Left colon (tissue), 2 donors: ENCODE measurements at regions not wholly inside any gene's neighbourhood (a gene's known extent, or its start where the extent isn't known, plus 50 kb on each side); places are given as distances from the start of the nearest gene placed in this dataset.
"Not testable (repeated sequence)": the region's sequence is repeated elsewhere in the genome, so short reads cannot be mapped to it uniquely, and the experiment has no call there.

Experiments
- ATAC-seq: fragments of 200-7000 bp; cut with Tn5 transposase; one replicate; pipeline ENCODE4 v1.9.1; 2020; ENCODE audit warnings: mild to moderate bottlenecking, moderate library complexity
- DNase-seq, 2 donors: peaks; one replicate each; pipeline ENCODE4 v3.0.0-alpha.2; 2020
- intact Hi-C, 2 donors: fragments of 100-400 bp; cut with DNase I in 1 of 2; cut with micrococcal nuclease in 1 of 2; formaldehyde crosslinking; loops; one replicate each; pipeline versions ENCODE4 v1.11.2 to v1.14.0; 2022; cut with DNase I, micrococcal nuclease
- donor health status: DM: no; HTN: no; CAD: no.
- donor health status: DM: yes; HTN: yes; CAD: no.

DNA sequence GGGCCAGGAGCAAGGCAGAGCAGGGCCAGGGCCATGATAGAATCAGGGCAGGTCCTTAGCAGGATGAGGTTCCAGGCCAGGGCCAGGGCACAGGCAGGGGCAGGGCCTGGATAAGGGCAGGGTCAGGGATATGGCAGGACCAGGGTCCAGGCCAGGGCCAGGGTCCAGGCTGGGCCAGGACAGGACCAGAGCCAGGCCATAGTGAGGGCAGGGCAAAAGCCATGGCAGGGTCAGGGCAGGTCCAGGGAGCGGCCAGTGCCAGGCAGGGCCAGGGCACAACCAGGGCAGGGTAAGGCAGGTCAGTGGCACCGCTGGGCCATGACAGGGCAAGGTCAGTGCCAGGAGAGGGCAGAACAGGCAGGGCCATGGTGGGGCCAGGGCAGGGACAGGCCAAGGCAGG lies 152.2 kb downstream of the LIPI start:
- intact Hi-C loops, result no loop called here
- no peak for ATAC-seq
- DNase-seq, result no peak

DNA sequence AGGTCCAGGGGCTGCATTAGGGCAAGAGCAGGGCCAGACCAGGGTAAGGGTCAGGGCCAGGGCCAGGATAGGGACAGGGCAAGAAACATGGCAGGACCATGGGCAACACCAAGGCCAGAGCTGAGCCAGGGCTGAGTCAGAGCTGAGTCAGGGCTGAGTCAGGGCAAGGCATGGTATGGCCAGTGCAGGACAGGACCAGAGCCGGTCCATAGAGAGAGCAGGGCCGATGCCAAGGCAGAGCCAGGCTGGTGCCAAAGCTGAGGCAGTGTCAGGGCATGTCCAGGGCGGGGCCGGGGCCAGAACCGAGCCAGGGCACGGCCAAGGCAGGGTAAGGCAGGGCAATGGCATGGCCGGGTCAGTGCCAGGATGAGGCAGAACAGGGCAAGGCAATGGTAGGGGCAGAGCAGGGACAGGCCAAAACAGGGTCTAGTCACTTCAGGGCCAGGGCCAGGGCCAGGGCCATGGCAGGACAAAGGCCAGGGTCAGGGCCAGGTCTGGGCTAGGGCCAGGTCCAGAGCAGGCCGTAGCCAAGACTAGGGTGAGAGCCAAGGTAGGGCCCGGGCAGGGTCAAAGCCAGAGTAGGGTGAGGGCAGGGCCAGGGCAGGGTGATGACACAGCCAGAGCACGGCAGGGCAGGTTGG lies 152.8 kb downstream of the LIPI start:
- ATAC-seq, DNase-seq, intact Hi-C loops: not testable (repeated sequence)

GRCh38 chr21:14057313-14057712 lies 153.4 kb downstream of the LIPI start:
- intact Hi-C loops, result no loop called here
- DNase-seq (no peak), ATAC-seq (no peak)

DNA sequence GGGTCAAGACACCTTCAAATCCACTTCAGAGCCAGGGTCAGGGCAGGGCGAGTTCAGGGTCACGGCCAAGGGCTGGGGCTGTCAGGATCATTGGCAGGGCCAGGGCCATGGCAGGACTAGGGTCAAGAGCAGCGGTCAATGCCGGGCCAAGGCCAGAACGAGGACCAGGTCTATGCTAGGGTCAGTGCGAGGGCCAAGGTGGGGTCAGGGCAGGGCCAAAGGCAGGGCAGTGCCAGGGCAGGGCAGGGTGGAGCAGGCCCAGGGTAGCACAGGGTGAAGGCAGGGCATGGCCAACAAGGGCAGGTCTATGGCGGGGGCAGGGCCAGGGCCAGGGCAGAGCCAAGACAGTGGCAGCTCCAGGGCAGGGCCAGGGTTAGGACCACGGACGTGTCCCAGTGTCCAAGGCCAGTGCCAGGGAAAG lies 154.0 kb downstream of the LIPI start:
- DNase-seq, result no peak
- intact Hi-C loops, result no loop called here
- no peak for ATAC-seq

DNA sequence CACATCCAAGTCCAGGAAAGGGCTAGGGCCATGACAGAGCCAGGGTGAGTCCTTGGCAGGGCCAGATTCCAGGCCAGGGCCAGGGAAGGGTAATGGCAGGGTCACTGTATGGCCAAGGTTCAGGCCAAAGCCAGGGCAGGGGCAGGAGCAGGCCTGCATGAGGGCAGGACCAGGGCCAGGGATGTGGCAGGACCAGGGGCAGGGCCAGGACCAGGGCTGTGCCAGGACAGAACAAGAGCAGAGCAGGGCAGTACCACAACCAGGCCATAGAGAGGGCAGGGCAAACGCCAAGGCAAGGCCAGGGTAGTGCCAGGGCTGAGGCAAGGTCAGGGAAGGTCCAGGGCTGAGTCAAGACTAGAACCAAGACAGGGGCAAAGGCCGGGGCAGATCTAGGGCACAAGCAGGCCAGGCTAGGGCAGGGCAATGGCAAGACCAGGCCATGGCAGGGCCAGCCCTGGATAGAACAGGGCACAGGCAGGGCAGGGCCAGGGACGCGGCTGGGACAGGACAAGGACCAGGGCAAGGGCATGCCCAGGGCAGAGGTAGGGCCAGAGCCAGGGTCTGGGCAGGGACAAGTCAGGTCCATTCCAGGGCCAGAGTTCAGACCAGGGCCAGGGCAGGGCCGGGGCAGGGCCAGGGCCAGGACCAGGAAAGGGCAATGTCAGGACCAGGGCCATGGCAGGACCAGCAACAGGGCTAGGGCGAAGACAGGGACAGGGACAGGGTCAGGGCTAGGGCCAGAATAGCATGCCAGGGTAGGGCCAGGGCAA lies 154.8 kb downstream of the LIPI start:
- ATAC-seq, intact Hi-C loops, DNase-seq: not testable (repeated sequence)

DNA sequence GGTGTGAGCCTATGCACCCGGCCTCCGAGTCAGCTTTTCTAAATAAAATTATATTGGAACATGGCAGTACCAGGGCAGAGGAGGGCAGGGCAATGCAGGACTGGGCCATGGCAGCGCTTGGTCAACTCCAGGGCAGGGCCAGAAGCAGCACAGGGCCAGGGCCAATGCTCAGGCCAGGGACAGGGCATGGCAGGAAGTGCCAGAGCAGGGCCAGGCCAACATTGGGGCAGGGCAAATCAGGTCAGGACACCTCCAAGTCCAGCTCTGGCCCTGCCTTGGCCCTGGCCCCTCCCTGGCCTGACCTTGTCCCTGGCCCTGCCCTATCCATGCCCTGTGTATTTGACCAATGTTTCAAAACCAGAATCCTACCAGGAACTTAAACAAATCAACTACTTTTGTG lies 156.1 kb downstream of the LIPI start:
- ATAC-seq (no peak), DNase-seq (no peak)
- intact Hi-C loops, result no loop called here

DNA sequence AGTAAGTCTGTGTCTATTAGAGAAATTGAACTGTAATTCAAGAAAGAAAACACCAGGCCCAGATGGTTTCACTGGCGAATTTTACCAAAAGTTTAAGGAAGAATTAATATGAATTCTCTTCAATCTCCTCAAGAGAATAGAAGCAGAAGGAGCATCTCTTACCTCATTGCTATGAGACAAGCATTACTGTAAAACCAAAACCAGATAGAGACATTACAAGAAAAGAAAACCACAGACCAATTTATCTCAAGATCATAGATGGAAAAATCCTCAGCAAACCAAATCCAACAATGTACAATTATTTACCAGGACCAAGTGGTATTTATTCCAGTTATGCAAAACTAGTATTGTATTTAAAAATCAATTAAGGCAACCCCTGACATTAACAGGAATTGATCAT lies 160.6 kb downstream of the LIPI start:
- ATAC-seq (no peak), DNase-seq (no peak)
- intact Hi-C loops, result no loop called here

- DNase-seq (no peak), ATAC-seq (no peak)
- intact Hi-C loops, result no loop called here
Measured at GRCh38 chr21:14046401-14046800, 164.4 kb downstream of the LIPI start.

GRCh38 chr21:14040386-14040785 lies 170.4 kb downstream of the LIPI start:
- intact Hi-C loops, result no loop called here
- DNase-seq (no peak), ATAC-seq (no peak)

DNA sequence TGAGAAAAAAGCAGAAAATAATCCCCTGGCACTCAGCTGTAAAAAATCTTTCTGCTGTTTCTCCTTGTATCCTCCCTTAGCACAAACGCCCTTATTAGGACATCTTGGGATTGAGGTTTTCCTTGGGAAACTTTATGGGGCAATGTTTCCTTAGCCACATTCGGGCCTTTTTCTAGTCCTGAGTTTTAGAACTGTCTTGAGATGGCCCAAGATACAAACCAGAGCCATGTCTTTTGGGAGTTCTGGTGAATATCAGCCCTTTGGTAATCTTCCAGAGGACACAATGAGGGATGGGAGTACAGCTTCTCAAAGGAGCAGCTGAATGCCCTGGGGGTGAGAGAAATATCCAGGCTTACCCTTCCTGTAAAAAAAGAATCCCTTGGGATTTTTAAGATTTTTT lies 182.1 kb downstream of the LIPI start:
- DNase-seq, ATAC-seq, intact Hi-C loops: not testable (repeated sequence)

DNA sequence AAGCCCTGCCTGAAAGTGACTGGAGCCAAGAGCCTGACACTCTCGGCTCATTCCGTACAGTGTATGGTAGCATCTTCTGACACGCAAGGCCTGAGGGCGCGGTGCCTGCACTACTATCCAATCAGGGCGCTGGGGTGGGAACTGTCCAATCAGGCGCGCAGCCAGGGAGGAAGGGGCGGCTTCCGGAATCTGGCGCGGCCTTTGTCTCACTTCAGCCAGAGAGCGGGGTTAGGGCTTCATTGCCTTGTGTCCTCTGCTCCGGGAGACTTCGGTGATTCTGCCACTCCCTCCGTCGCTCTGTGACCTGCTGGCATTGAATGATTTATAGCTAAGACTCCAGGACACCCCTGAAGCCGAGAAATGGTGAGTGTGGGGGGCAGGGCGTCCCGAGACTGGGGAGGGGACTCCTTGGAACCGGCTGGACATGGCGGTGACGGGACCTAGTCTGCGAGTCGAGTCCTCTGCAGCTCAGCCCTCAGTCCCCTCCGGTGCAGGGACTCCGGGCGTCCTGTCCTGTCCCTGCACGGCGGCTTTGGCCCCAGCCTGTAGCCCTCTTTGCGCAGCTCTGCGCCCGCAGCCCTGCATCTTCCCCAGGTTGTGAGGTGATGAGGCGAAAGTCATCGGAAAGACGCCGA lies 183.4 kb downstream of the LIPI start:
- ATAC-seq, result peak; percentile 99
- intact Hi-C loops, result not testable (repeated sequence)
- DNase-seq, result peak; percentile 83 to 91

GRCh38 chr21:14020108-14020507 lies 190.6 kb downstream of the LIPI start:
- DNase-seq, ATAC-seq, intact Hi-C loops: not testable (repeated sequence)

GRCh38 chr21:14015841-14016240 lies 194.9 kb downstream of the LIPI start:
- ATAC-seq, intact Hi-C loops, DNase-seq: not testable (repeated sequence)

GRCh38 chr21:14013623-14014498 lies 196.9 kb downstream of the LIPI start:
- intact Hi-C loops, ATAC-seq: not testable (repeated sequence)

GRCh38 chr21:14013056-14013603 lies 197.6 kb downstream of the LIPI start:
- intact Hi-C loops, result no loop called here
- DNase-seq (no peak), ATAC-seq (no peak)

More at GRCh38 chr21:14013623-14014498, 196.9 kb downstream of the LIPI start:
- DNase-seq, result not testable (repeated sequence)

DNA sequence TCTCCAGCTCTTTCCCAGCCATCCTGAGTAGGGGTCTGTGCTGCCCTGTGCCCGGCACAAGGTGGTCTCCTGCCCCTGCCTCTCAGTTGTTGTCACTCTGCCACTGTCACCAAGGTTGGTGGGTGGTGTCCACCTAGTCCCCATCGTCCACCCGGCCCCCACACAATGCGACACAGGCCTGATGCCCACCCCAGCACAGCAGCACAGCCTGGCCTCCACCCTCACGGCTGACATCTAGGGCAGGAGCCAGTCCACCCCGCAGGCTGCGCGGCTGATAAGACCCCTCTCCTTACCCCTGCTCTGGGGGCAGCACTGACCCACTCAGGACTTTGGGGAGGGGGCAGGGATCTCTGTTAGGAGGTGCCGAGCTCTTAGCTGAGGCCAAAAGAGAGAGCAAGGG lies 198.3 kb downstream of the LIPI start:
- no peak for DNase-seq
- no peak for ATAC-seq
- intact Hi-C loops, result no loop called here

GRCh38 chr21:14011751-14012150 lies 199.0 kb downstream of the LIPI start:
- intact Hi-C loops, DNase-seq, ATAC-seq: not testable (repeated sequence)

GRCh38 chr21:14011149-14011548 lies 199.6 kb downstream of the LIPI start:
- intact Hi-C loops, DNase-seq, ATAC-seq: not testable (repeated sequence)

- intact Hi-C loops, result no loop called here
- ATAC-seq, result no peak
Measured at GRCh38 chr21:14010729-14011128, 200.0 kb downstream of the LIPI start.

More at GRCh38 chr21:14010729-14011128, 200.0 kb downstream of the LIPI start:
- no peak for DNase-seq
